ENCODE measurements at regions not wholly inside any gene's neighbourhood (a gene's known extent, or its start where the extent isn't known, plus 50 kb on each side); places are given as distances from the start of the nearest gene placed in this dataset.

DNA sequence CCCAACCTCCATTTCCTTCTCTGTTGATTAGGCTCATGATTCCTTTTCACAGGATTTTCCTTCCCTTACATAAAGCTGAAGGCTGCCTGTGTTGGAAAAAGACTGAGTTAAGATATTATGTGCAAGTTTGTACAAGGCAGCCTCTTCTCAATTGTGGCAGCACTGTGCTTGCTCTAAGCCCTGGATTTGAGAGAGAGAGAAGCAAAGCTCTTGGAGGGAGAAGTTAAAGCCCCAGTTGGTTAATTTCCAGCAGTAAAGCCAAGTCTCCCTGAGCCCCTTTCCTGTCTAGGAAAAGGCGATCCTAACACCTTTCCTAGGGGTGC lies 128.3 kb upstream of the SESN3 start:
- Histone ChIP-seq H3K4me1 (ENCODE audit: low read length) (no peaks in the 10 kb centered on the region), H3K27me3 (ENCODE audit: low read depth, low read length) (no peaks in the 10 kb centered on the region), H3K9ac (ENCODE audit: low read length) (no peak overlapping the region), H3K4me3 (ENCODE audit: low read length) (no peak overlapping the region), H4K20me1 (ENCODE audit: insufficient read depth, low read length) (no peaks in the 10 kb centered on the region), H3K4me2 (ENCODE audit: low read length) (no peak overlapping the region), H2AFZ (ENCODE audit: low read depth, low read length) (no peak overlapping the region), H3K79me2 (ENCODE audit: low read length) (no peaks in the 10 kb centered on the region), H3K36me3 (replicated peaks; ENCODE audit: low read depth, low read length) (no peaks in the 10 kb centered on the region), H3K27ac (ENCODE audit: low read length) (no peak overlapping the region), H3K9me3 (ENCODE audit: insufficient read depth, low read length) (no peaks in the 10 kb centered on the region)
- TF ChIP-seq, protein P1, sequence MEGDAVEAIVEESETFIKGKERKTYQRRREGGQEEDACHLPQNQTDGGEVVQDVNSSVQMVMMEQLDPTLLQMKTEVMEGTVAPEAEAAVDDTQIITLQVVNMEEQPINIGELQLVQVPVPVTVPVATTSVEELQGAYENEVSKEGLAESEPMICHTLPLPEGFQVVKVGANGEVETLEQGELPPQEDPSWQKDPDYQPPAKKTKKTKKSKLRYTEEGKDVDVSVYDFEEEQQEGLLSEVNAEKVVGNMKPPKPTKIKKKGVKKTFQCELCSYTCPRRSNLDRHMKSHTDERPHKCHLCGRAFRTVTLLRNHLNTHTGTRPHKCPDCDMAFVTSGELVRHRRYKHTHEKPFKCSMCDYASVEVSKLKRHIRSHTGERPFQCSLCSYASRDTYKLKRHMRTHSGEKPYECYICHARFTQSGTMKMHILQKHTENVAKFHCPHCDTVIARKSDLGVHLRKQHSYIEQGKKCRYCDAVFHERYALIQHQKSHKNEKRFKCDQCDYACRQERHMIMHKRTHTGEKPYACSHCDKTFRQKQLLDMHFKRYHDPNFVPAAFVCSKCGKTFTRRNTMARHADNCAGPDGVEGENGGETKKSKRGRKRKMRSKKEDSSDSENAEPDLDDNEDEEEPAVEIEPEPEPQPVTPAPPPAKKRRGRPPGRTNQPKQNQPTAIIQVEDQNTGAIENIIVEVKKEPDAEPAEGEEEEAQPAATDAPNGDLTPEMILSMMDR (IDR thresholded peaks at IDR 0.05; ENCODE audit: low read depth, low read length) = no peak
- TF ChIP-seq EZH2phosphoT487 (IDR thresholded peaks at IDR 0.05; ENCODE audit: low read depth) = no peak

DNA sequence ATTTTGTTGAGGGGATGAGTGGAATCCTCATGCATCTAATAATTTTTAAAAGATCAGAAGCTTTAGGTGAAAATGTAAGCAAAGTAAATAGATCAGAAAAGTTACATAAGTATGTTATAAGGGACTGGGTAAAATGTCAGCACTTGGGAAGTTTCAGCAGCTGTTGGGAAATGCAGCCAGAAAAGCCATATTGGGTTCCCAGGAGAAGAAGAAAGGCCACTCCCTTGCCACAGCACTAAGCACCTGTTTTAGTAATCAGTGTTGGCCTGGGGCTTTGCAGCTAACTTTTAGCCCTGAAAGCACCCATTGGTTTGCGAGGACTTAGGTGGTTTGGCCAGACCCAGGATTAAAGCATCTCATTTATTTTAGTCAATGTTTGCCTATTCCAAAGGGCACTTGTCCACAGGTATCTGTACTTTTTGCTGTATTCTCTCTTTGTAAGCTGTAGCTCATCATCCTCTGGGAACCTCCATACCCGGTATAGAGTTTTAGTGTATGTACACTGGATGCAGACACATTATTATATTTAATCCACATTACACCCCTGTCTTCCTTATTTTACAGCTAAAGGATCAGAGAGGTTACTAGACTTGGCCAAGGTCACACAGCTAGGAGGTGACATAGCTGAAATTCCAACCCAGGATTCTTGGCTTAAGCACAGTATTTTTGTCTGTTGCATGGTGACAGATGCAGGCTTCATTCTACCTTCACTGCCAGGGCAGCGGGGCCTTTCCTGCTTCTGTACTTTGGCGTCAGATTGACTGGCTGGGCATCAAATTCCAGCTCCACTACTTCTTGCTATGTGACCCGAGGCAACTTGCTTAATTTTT lies 127.7 kb upstream of the SESN3 start:
- no peaks in the 10 kb centered on the region for H3K79me2 ChIP-seq (ENCODE audit: low read length)
- no peaks in the 10 kb centered on the region for H3K36me3 ChIP-seq (replicated peaks; ENCODE audit: low read depth, low read length)
- no peak overlapping the region for H2AFZ ChIP-seq (ENCODE audit: low read depth, low read length)
- no peak overlapping the region for H3K4me2 ChIP-seq (ENCODE audit: low read length)
- TF ChIP-seq, protein P1 (IDR thresholded peaks at IDR 0.05; ENCODE audit: low read depth, low read length) = no peak
- no peak for TF ChIP-seq EZH2phosphoT487 (IDR thresholded peaks at IDR 0.05; ENCODE audit: low read depth)
- H3K27ac ChIP-seq (ENCODE audit: low read length) = no peak overlapping the region
- no peaks in the 10 kb centered on the region for H4K20me1 ChIP-seq (ENCODE audit: insufficient read depth, low read length)
- H3K9me3 ChIP-seq (ENCODE audit: insufficient read depth, low read length) = no peaks in the 10 kb centered on the region
- no peak overlapping the region for H3K9ac ChIP-seq (ENCODE audit: low read length)
- no peaks in the 10 kb centered on the region for H3K27me3 ChIP-seq (ENCODE audit: low read depth, low read length)
- H3K4me3 ChIP-seq (ENCODE audit: low read length) = no peak overlapping the region
- no peaks in the 10 kb centered on the region for H3K4me1 ChIP-seq (ENCODE audit: low read length)

DNA sequence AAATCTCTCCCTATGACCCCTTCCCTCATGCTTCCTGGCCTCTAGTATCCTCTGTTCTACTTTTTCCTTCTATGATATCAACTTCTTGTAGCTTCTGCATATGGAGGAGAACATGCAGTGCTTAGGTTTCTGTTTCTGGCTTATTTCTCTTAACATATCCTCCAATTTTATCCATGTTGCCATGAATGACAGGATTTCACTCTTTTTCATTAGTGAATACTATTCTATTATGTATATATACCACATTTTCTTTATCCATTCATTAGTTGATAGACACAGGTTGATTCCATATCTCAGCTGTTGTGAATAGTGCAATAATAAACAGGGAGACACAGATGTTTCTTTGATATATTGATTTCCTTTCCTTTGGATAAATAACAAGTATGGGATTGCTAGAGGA lies 123.3 kb upstream of the SESN3 start:
- H3K4me1 ChIP-seq (ENCODE audit: low read length) = no peaks in the 10 kb centered on the region
- H3K4me3 ChIP-seq (ENCODE audit: low read length) = no peak overlapping the region
- no peak overlapping the region for H3K9ac ChIP-seq (ENCODE audit: low read length)
- H4K20me1 ChIP-seq (ENCODE audit: insufficient read depth, low read length) = no peaks in the 10 kb centered on the region
- no peaks in the 10 kb centered on the region for H3K9me3 ChIP-seq (ENCODE audit: insufficient read depth, low read length)
- no peak overlapping the region for H3K27ac ChIP-seq (ENCODE audit: low read length)
- TF ChIP-seq, protein P1 (IDR thresholded peaks at IDR 0.05; ENCODE audit: low read depth, low read length) = no peak
- TF ChIP-seq EZH2phosphoT487 (IDR thresholded peaks at IDR 0.05; ENCODE audit: low read depth) = no peak
- H3K79me2 ChIP-seq (ENCODE audit: low read length) = no peaks in the 10 kb centered on the region
- no peaks in the 10 kb centered on the region for H3K36me3 ChIP-seq (replicated peaks; ENCODE audit: low read depth, low read length)
- no peaks in the 10 kb centered on the region for H3K27me3 ChIP-seq (ENCODE audit: low read depth, low read length)
- H2AFZ ChIP-seq (ENCODE audit: low read depth, low read length) = no peak overlapping the region
- no peak overlapping the region for H3K4me2 ChIP-seq (ENCODE audit: low read length)

DNA sequence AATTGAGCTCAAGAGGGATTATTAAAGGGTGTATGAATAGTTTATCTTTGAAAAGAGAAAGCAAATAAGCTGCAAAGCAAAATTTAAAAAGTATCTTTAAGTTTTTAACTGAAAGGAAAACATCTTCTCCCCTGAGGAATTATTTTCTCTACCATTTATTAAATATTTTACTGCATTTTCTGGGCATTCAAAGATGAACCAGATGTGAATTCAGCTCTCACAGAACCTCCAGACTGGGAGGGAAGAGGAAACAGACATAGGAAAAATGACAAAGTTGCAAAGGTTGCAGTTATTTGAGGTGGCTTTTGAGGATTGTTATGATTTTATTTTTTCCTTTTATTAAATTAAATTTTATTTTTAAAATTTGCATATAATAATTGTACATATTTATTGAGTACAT lies 122.7 kb upstream of the SESN3 start:
- Histone ChIP-seq H3K9me3 (ENCODE audit: insufficient read depth, low read length) (no peaks in the 10 kb centered on the region), H3K79me2 (ENCODE audit: low read length) (no peaks in the 10 kb centered on the region), H4K20me1 (ENCODE audit: insufficient read depth, low read length) (no peaks in the 10 kb centered on the region), H3K4me3 (ENCODE audit: low read length) (no peak overlapping the region), H3K27ac (ENCODE audit: low read length) (no peak overlapping the region), H3K9ac (ENCODE audit: low read length) (no peak overlapping the region), H3K27me3 (ENCODE audit: low read depth, low read length) (no peaks in the 10 kb centered on the region), H3K4me1 (ENCODE audit: low read length) (no peaks in the 10 kb centered on the region), H3K36me3 (replicated peaks; ENCODE audit: low read depth, low read length) (no peaks in the 10 kb centered on the region), H2AFZ (ENCODE audit: low read depth, low read length) (no peak overlapping the region), H3K4me2 (ENCODE audit: low read length) (no peak overlapping the region)
- TF ChIP-seq, protein P1 (IDR thresholded peaks at IDR 0.05; ENCODE audit: low read depth, low read length) = no peak
- no peak for TF ChIP-seq EZH2phosphoT487 (IDR thresholded peaks at IDR 0.05; ENCODE audit: low read depth)

Data from OCI-LY3 (cell line).